IMR-90 (cell line): ENCODE measurements at regions not wholly inside any gene's neighbourhood (a gene's known extent, or its start where the extent isn't known, plus 50 kb on each side); places are given as distances from the start of the nearest gene placed in this dataset.

Experiments used
- ATAC-seq: fragments of 200-7000 bp; cut with Tn5 transposase; 2 replicates; pipeline ENCODE4 v1.9.1; 2020; ENCODE audit warnings: low read depth, mild to moderate bottlenecking, moderate library complexity
- BruUV-seq: library from RNA; stranded (reverse); fragments of 400-500 nt; replicated peaks from 2 replicates; lab custom pipeline; 2021; lab: Mats Ljungman, UMichigan
- CTCF ChIA-PET: fragments of 300-600 bp; formaldehyde crosslinking; extraction: SDS; loops from one replicate; lab custom pipeline; 2021; ENCODE audit warnings: antibody characterized with exemption; lab: Yijun Ruan, JAX
- POLR2A ChIA-PET: fragments of 300-600 bp; sonication (Branson Sonifier 250); formaldehyde crosslinking; loops from one replicate; lab custom pipeline; 2022; ENCODE audit warnings: antibody characterized with exemption; ENCODE audit not compliant: unreplicated experiment; lab: Charles Lee
- DNase-seq: peaks from one replicate; pipeline ENCODE4 v3.0.0; 2013
- H2AFZ ChIP-seq: replicated peaks from 2 replicates; pipeline ENCODE3; 2013; ENCODE audit warnings: low read length, mild to moderate bottlenecking; ENCODE audit not compliant: poor library complexity
- H2AK5ac ChIP-seq: 2 replicates; pipeline ENCODE4 v1.6.1; 2013; ENCODE audit warnings: low read depth, low read length, inconsistent platforms
- H2AK9ac ChIP-seq: replicated peaks from 2 replicates; pipeline ENCODE3; 2013; ENCODE audit warnings: mild to moderate bottlenecking, low read depth, low read length, moderate library complexity; ENCODE audit not compliant: poor library complexity
- H2BK120ac ChIP-seq: 2 replicates; pipeline ENCODE4 v1.6.1; 2013; ENCODE audit warnings: low read depth, low read length, inconsistent platforms
- H2BK15ac ChIP-seq: 3 replicates; pipeline ENCODE4 v1.6.1; 2013; ENCODE audit warnings: low read depth, low read length, inconsistent platforms
- H2BK20ac ChIP-seq: 2 replicates; pipeline ENCODE4 v1.6.1; 2013; ENCODE audit warnings: low read depth, mild to moderate bottlenecking, inconsistent platforms, low read length, moderate library complexity
- H2BK5ac ChIP-seq: 2 replicates; pipeline ENCODE4 v1.6.1; 2013; ENCODE audit warnings: mild to moderate bottlenecking, low read depth, low read length, inconsistent platforms; ENCODE audit not compliant: poor library complexity, severe bottlenecking
- H3K14ac ChIP-seq: replicated peaks from 2 replicates; pipeline ENCODE4 v1.6.1; 2013; ENCODE audit warnings: low read depth, low read length, inconsistent platforms
- H3K18ac ChIP-seq: 2 replicates; pipeline ENCODE4 v1.6.1; 2013; ENCODE audit warnings: low read depth, low read length, control low read depth
- H3K23ac ChIP-seq: 2 replicates; pipeline ENCODE4 v1.6.1; 2013; ENCODE audit warnings: low read depth, low read length, inconsistent platforms
- H3K27ac ChIP-seq: 2 replicates; pipeline ENCODE4 v1.5.1; 2013; ENCODE audit warnings: mild to moderate bottlenecking, control low read depth, low read length; ENCODE audit not compliant: insufficient read depth
- H3K27me3 ChIP-seq: 2 replicates; pipeline ENCODE4 v1.6.1; 2013; ENCODE audit warnings: low read length; ENCODE audit not compliant: control insufficient read depth, insufficient read depth
- H3K36me3 ChIP-seq: 2 replicates; pipeline ENCODE4 v1.6.1; 2013; ENCODE audit warnings: low read length, mixed read lengths; ENCODE audit not compliant: control insufficient read depth, insufficient read depth
- H3K4ac ChIP-seq: 2 replicates; pipeline ENCODE4 v1.6.1; 2013; ENCODE audit warnings: low read depth, low read length, inconsistent platforms
- H3K4me1 ChIP-seq: 2 replicates; pipeline ENCODE4 v1.6.1; 2013; ENCODE audit warnings: low read length, mixed read lengths; ENCODE audit not compliant: control insufficient read depth, insufficient read depth
- H3K4me2 ChIP-seq: 2 replicates; pipeline ENCODE4 v1.6.1; 2013; ENCODE audit warnings: low read depth, mild to moderate bottlenecking, control low read depth, low read length, moderate library complexity
- H3K4me3 ChIP-seq: 2 replicates; pipeline ENCODE4 v1.5.1; 2013; ENCODE audit warnings: low read depth, mild to moderate bottlenecking, control low read depth, low read length, moderate library complexity; ENCODE audit not compliant: insufficient read depth
- H3K56ac ChIP-seq: 2 replicates; pipeline ENCODE4 v1.6.1; 2013; ENCODE audit warnings: low read length, inconsistent platforms; ENCODE audit not compliant: insufficient read depth; ENCODE audit errors: extremely low read depth
- H3K79me1 ChIP-seq, 2 experiments: 2 replicates each; pipeline ENCODE4 v1.6.1; 2013; ENCODE audit warnings: low read length in 2 of 2, inconsistent platforms in 1 of 2, low read depth in 1 of 2
- H3K9ac ChIP-seq: 2 replicates; pipeline ENCODE4 v1.6.1; 2013; ENCODE audit warnings: low read depth, low read length, control low read depth
- H3K9me1 ChIP-seq: 2 replicates; pipeline ENCODE4 v1.6.1; 2013; ENCODE audit warnings: low read length, inconsistent platforms; ENCODE audit not compliant: insufficient read depth
- H3K9me3 ChIP-seq: 2 replicates; pipeline ENCODE4 v1.6.1; 2013; ENCODE audit warnings: low read length; ENCODE audit not compliant: control insufficient read depth, insufficient read depth
- H4K20me1 ChIP-seq: 2 replicates; pipeline ENCODE4 v1.6.1; 2013; ENCODE audit warnings: low read length, inconsistent platforms; ENCODE audit not compliant: insufficient read depth
- H4K5ac ChIP-seq: 2 replicates; pipeline ENCODE4 v1.6.1; 2013; ENCODE audit warnings: mild to moderate bottlenecking, low read depth, low read length, control low read depth
- H4K8ac ChIP-seq, 2 experiments: 2 replicates each; pipeline ENCODE4 v1.6.1; 2013; ENCODE audit warnings: low read depth in 2 of 2, low read length in 2 of 2, control low read depth in 1 of 2, inconsistent platforms in 1 of 2
- H4K91ac ChIP-seq: 2 replicates; pipeline ENCODE4 v1.6.1; 2013; ENCODE audit warnings: low read depth, low read length, inconsistent platforms; ENCODE audit not compliant: insufficient read depth
- BHLHE40 ChIP-seq: fragments of 150-350 bp; IDR thresholded peaks from 2 replicates; pipeline ENCODE4 v1.6.1; 2016; ENCODE audit warnings: mild to moderate bottlenecking, low read depth, low read length
- CHD1 ChIP-seq: IDR thresholded peaks from 2 replicates; pipeline ENCODE4 v1.6.1; 2012; ENCODE audit warnings: low read depth, low read length, improper control_type of control experiment
- CTCF ChIP-seq: conservative IDR thresholded peaks from 2 replicates; pipeline ENCODE4 v1.5.1; 2012; ENCODE audit warnings: mild to moderate bottlenecking, low read depth, low read length, improper control_type of control experiment
- ELK1 ChIP-seq: fragments of 150-350 bp; IDR thresholded peaks from 2 replicates; pipeline ENCODE4 v1.6.1; 2016; ENCODE audit warnings: low read depth, mild to moderate bottlenecking, low read length, moderate library complexity, borderline replicate concordance
- NFE2L2 ChIP-seq: fragments of 150-350 bp; IDR thresholded peaks from 2 replicates; pipeline ENCODE4 v1.6.1; 2016; ENCODE audit warnings: low read depth, mild to moderate bottlenecking, low read length
- RCOR1 ChIP-seq: IDR thresholded peaks from 2 replicates; pipeline ENCODE4 v1.6.1; 2012; ENCODE audit warnings: mild to moderate bottlenecking, low read length, improper control_type of control experiment; ENCODE audit not compliant: insufficient replicate concordance
- USF2 ChIP-seq: fragments of 150-350 bp; IDR thresholded peaks from 2 replicates; pipeline ENCODE4 v1.6.1; 2017; ENCODE audit warnings: mild to moderate bottlenecking, antibody characterized with exemption, low read length, low read depth
- WGBS, 2 experiments: methylation state at CpG; one replicate each; pipeline versions ENCODE4 v1.1.5 to v1.1.7; 2013; ENCODE audit warnings: missing lambda C conversion rate in 2 of 2; ENCODE audit not compliant: insufficient read length in 1 of 2; ENCODE audit errors: extremely low coverage in 2 of 2; 5-methylcytosine and 5-hydroxymethylcytosine counted together
- dilution Hi-C: fragments of 300-500 bp; cut with HindIII; formaldehyde crosslinking; loops from one replicate; pipeline ENCODE4 v1.14.3; 2018; ENCODE audit warnings: low sequenced_read_pairs; ENCODE audit not compliant: unreplicated experiment
- in situ Hi-C: fragments of 300-500 bp; cut with MboI; formaldehyde crosslinking; loops from 3 replicates; pipeline ENCODE4 v1.14.3; 2019; ENCODE audit warnings: low sequenced_read_pairs, inconsistent platforms, mixed read lengths
- intact Hi-C: fragments of 100-400 bp; cut with micrococcal nuclease; formaldehyde crosslinking; loops from 2 replicates; pipeline ENCODE4 v1.10.0; 2022

- in situ Hi-C loops (no loop called here), intact Hi-C loops (no loop called here), dilution Hi-C loops (no loop called here)
- Histone ChIP-seq H3K9ac (no peak overlapping the region), H3K4me1 (no peaks in the 10 kb centered on the region), H3K4ac (no peak overlapping the region), H3K9me1 (no peaks in the 10 kb centered on the region), H3K4me2 (no peak overlapping the region), H3K4me3 (no peak overlapping the region), H3K18ac (no peak overlapping the region), H3K56ac (no peak overlapping the region), H3K14ac (no peak overlapping the region), H2BK20ac (no peak overlapping the region), H3K79me1 (no peaks in the 10 kb centered on the region), H2BK5ac (no peak overlapping the region), H2AFZ (no peak overlapping the region), H4K91ac (no peak overlapping the region), H3K27me3 (no peaks in the 10 kb centered on the region), H3K27ac (no peak overlapping the region), H4K5ac (no peak overlapping the region), H3K23ac (no peak overlapping the region), H2AK5ac (no peak overlapping the region), H4K8ac (no peak overlapping the region), H3K36me3 (no peaks in the 10 kb centered on the region), H3K9me3 (no peaks in the 10 kb centered on the region), H2AK9ac (no peak overlapping the region), H2BK15ac (no peak overlapping the region), H4K20me1 (no peaks in the 10 kb centered on the region), H2BK120ac (no peak overlapping the region)
- ChIA-PET CTCF (no interaction called here), POLR2A (no interaction called here)
- WGBS, 2 experiments: no CpG with 5 or more reads among the region's 2 CpGs
- no peak for ATAC-seq
- TF ChIP-seq CHD1 (no peak), RCOR1 (no peak), USF2 (no peak), BHLHE40 (no peak), CTCF (no peak), NFE2L2 (no peak), ELK1 (no peak)
- DNase-seq: no peak
- no TSS peak for BruUV-seq
Measured at GRCh38 chr18:30150586-30151250, 891.8 kb downstream of the DSC3 start.
